Inflammatory macrophage treated with lipopolysaccharide for 4 hours (primary cell): ENCODE measurements at regions not wholly inside any gene's neighbourhood (a gene's known extent, or its start where the extent isn't known, plus 50 kb on each side); places are given as distances from the start of the nearest gene placed in this dataset.

Source experiments
- DNase-seq: peaks from one replicate; pipeline ENCODE4 v3.0.0-alpha.2; 2020

DNA sequence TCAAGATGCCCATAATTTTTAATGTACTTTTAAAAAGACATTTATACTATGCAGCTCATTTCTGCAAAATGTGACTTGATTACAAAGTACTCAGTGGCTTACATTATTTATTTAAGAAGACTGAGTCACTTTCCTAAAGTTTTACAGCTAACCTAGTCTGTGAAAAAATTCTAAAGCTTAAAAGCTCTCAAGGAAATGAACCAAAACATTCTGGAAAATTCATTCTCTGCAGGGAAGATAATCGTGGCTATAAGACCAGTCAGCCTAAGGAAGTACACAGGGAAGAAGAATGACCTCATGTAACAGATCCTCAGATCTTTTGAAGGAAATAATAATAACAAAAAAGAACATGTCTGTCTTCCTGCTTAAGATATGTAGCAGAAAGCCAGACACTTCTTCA, 232.1 kb upstream of the STK17B start:
- no peak for DNase-seq

- DNase-seq = no peak
Observed at GRCh38 chr2:196404276-196404675, 232.9 kb upstream of the STK17B start.

DNA sequence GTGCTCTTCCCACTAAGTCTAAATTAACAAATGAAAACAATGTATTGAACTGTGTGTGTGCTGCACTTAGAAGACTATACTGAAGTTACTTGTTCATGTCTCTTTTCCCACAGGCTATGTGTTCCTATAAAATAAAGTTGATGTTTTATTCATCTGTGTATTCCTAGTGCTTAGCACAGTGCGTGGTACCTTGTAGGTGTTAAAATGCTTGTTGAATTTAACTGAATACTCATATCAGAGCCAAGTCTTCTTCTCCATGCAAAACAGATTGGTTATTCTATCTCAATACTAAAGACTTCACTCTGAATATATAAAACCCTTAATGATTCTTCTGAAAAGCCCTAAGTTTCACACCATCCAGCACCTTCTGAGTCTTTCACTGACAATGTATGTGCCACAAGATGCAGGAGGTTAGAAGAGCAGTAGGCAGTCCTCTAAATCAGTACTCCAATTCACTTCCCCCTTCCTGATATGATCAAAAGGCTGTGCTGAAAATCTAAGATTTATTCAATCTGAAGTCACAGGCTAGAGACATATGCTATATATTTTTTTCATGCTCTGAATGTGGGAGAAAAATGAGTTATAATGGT, 231.7 kb upstream of the CCDC150 start:
- DNase-seq = no peak

- DNase-seq = no peak
Observed at GRCh38 chr2:196409376-196409775, 230.1 kb upstream of the CCDC150 start.

GRCh38 chr2:196410008-196410407, 229.5 kb upstream of the CCDC150 start:
- no peak for DNase-seq

GRCh38 chr2:196413821-196414274, 225.7 kb upstream of the CCDC150 start:
- peak; percentile 33 for DNase-seq

DNA sequence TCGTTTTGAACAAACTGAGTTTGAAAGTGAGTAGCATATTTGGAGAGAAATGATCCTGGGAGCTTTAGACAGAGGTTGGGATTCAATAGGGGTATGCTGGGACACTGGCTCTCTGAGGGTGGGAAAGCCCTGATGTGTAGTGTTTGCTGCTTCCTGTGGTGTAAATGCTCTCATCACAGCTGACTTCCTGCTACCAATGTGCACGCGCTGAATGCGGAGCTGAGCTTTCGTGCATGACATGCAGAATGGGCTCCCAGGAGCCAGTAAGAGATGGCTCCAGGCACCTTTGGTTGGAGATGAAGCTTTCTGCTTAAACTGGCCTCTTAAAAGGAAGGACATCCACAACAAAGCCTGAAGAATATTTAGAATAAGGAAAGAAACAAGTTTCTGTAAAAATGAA, 224.1 kb upstream of the CCDC150 start:
- no peak for DNase-seq

DNA sequence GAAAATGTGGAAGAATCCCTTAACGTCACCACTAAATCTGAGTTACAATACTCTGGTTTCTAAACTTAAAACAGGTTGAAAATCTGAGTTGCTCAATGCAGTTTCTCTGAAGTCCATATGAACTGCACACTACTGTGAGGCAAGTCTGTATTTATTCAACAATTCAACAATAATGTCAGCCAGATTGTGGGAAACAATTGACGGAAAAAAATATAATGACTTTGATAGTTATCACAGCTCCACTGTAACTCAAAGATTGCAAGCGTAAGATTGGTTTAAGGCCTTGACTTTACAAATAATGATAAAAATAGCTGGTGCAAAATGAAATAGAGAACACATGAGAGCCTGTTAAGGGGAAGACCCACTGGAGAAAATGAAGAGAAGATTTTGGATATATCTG, 219.4 kb upstream of the CCDC150 start:
- no peak for DNase-seq

DNA sequence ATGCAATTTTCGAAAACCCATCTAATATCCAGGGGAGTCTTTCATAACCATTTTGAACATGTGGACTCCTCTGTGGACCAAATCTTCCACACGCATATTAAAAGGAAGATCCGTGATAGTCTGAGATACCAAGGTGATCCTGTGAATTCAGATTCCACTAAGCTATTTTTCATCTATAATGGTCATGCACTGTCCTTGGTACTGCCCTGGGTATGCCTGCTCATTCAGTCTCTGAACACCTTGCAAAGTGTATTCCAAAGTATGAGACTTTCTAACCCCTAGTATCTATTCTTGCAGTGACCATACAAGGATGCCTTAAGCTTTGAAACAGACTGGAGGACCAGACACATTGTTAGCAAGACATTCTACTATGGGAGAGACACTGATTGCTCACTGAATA, 217.6 kb upstream of the CCDC150 start:
- no peak for DNase-seq

DNA sequence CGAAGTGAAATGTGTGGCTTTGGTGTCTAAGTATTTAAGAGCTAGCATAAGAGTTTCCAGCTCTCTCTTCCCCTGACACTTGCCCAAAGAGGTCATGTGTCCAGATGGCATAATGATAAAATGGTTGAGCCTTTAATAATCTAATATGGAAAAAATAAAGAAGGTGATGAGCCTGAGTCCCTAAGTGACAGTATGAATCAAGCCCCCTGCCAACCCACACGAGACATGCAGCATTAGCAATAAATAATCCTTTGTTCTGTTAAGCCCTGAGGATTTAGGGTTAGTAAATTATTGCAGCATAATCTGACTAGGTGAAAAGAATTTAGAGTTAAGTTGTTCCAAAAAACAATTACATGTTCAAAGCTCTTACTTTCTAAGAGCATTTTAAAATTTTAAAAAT, 217.2 kb upstream of the CCDC150 start:
- DNase-seq = no peak

- DNase-seq = no peak
Observed at GRCh38 chr2:196426122-196426521, 213.4 kb upstream of the CCDC150 start.

GRCh38 chr2:196427986-196428634, 211.4 kb upstream of the CCDC150 start:
- DNase-seq = peak; percentile 7

- no peak for DNase-seq
Observed at GRCh38 chr2:196431076-196431475, 208.4 kb upstream of the CCDC150 start.

GRCh38 chr2:196431957-196432356, 207.6 kb upstream of the CCDC150 start:
- no peak for DNase-seq

DNA sequence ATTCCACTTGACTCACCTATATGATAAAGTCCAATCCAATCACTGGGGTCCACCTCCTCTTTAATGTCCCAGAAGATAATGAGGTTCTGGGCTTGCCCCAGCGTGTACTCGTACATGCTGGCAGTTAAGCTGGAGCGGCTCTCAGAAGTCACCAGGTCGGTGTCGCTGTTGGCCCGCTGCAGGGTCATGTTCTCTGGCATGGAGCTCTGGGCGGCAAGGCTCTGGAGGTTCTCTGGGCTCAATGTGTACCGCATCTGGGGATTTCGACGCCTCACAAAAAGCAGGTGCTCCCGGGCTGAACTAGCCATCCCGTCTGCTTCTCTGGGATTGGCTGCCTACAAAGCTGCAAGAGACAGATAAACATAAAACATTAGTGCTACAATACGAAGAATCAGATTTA, 206.4 kb upstream of the CCDC150 start:
- no peak for DNase-seq

DNA sequence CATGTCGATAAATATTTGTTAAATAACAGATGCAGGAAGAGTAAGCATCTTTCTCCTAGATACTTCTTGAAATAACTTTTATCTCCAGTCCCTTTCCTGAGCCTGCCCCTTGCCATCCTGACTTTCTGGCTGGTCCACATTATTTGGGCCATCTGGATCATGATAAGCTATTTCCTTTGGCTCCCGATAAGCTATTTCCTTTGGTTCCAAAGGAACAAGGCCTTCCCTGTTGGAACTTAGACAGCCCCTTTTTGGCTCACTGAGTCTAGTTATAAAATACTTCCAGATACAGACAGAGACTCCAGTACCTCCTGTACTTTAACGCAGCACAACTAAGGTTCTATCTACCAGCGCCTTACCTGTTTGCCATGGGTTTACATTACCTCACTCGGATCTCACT, 205.3 kb upstream of the CCDC150 start:
- DNase-seq = no peak

- DNase-seq = no peak
Observed at GRCh38 chr2:196435189-196435588, 204.3 kb upstream of the CCDC150 start.

GRCh38 chr2:196437626-196438025, 201.9 kb upstream of the CCDC150 start:
- no peak for DNase-seq

DNA sequence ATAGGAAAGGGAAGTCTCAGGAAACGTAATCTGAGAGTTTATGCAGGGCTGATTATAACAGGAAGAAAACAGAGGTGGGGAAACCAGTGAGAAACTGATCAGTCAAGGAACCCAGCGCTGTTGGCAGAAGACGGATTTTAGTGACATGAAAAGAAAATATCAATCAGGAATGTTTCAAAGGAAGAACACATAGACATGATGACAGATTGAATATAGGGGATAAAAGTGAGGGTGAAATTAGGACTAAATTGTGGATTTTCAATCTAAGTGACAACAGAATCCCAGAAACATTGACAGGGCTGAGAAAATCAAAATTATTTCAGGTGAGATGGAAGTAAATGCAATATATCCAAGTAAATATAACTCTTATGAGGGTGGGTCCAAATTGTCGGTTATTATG, 199.8 kb upstream of the CCDC150 start:
- DNase-seq = no peak

GRCh38 chr2:196440413-196440812, 199.1 kb upstream of the CCDC150 start:
- peak; percentile 56 for DNase-seq

DNA sequence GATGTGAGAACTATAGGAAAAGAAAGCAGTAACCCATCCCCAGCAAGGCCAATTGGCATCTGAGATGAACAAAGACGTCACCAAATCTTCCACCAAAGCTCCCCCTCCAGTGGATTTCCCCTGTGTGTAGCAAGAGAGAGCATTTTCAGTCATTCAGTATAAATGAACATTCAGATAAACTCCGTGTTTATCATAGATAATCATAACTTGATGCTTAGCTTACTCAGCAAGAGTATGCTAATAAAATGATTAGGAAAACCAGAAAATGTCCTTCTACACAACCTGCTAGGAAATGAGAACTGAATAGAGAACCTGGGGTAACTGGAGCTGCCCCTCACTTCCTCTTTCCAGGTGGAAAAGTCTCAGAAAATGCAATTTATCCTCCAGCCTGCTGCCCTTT, 198.0 kb upstream of the CCDC150 start:
- no peak for DNase-seq

DNA sequence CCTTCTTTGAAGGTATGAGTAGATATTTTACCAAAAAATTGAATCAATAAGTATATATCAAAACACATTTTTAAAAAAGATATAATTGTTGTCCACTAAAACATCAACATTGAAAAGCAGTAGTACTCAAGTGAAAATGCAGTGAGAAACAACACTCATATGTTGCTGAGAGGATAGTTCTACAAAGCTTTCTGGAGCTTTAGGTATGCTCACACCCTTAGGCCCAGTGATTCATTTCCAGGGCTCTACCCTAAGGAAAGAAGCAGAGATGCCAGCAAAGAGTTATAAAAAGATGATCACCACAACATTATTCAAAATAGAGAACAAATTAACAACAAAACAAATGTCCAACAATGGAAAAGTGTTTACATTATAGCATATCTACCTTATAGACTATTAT, 197.3 kb upstream of the CCDC150 start:
- DNase-seq = no peak

GRCh38 chr2:196444442-196444841, 195.1 kb upstream of the CCDC150 start:
- DNase-seq = no peak

- no peak for DNase-seq
Observed at GRCh38 chr2:196445991-196446390, 193.5 kb upstream of the CCDC150 start.

DNA sequence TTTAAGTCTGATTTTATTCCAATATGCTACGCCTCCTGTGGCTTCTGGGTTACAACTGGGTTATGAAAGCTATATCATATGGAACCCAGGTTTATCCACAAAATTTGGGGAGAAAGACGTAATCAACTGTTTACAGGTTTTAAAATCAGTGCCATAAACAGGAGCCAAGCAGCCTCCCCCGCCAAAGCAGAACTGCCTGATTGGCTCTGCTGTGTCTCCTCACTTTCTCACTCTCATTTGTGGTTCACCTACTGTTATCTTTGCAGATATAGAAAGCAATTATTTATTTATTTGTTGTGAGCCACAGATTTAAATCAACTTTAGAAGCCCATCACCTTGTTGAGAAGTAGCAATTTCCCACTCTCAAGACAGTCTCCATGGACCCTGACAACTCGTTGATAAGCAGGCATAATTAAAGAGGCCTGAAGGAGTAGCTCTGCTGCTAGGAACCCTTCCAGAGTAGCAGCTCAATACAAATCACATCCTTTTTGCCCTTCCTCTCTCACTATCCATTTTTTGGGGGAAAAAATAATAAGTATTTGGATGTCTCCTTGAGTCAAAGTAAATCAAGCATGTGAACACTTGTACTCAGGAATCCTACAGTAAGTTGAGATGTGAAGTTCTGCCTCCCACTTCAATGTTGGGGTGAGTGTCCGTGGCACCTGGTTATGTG, 191.0 kb upstream of the CCDC150 start:
- DNase-seq = no peak
